HL-60 (cell line): ENCODE measurements at regions not wholly inside any gene's neighbourhood (a gene's known extent, or its start where the extent isn't known, plus 50 kb on each side); places are given as distances from the start of the nearest gene placed in this dataset.

Experiments
- DNase-seq, 2 experiments: peaks; one replicate each; pipeline ENCODE4 v3.0.0-alpha.2; 2010 to 2020; ENCODE audit warnings: low read depth in 1 of 2, low spot score in 1 of 2
- H3K27ac ChIP-seq: fragments of 250-450 bp; sonication (Bioruptor Pico); replicated peaks from 2 replicates; pipeline ENCODE4 v1.5.1; 2020; ENCODE audit warnings: mild to moderate bottlenecking, moderate library complexity
- H3K27me3 ChIP-seq: fragments of 250-450 bp; sonication (Bioruptor Pico); 2 replicates; pipeline ENCODE4 v1.5.1; 2021; ENCODE audit warnings: mild to moderate bottlenecking, moderate library complexity; ENCODE audit not compliant: insufficient read depth, poor library complexity, severe bottlenecking
- H3K4me3 ChIP-seq: replicated peaks from 2 replicates; pipeline ENCODE4 v1.5.1; 2011; ENCODE audit warnings: mild to moderate bottlenecking, control low read depth, low read length; ENCODE audit not compliant: insufficient read depth
- CTCF ChIP-seq: IDR thresholded peaks from one replicate; pipeline ENCODE4 v1.5.1; 2011; ENCODE audit warnings: low read length, control low read depth, inconsistent platforms; ENCODE audit not compliant: insufficient read depth
- GABPA ChIP-seq: IDR thresholded peaks from 2 replicates; pipeline ENCODE4 v1.6.1; 2012; ENCODE audit warnings: low read depth
- POLR2AphosphoS5 ChIP-seq: IDR thresholded peaks from 2 replicates; pipeline ENCODE4 v1.6.1; 2012; ENCODE audit warnings: low read depth
- SPI1 ChIP-seq: IDR thresholded peaks from 2 replicates; pipeline ENCODE4 v1.6.1; 2012; ENCODE audit warnings: low read depth, mild to moderate bottlenecking, borderline replicate concordance
- TF ChIP-seq, protein P1 (sequence below): IDR thresholded peaks from 2 replicates; pipeline ENCODE4 v1.6.1; 2012; ENCODE audit warnings: low read depth; ENCODE audit not compliant: insufficient replicate concordance

DNA sequence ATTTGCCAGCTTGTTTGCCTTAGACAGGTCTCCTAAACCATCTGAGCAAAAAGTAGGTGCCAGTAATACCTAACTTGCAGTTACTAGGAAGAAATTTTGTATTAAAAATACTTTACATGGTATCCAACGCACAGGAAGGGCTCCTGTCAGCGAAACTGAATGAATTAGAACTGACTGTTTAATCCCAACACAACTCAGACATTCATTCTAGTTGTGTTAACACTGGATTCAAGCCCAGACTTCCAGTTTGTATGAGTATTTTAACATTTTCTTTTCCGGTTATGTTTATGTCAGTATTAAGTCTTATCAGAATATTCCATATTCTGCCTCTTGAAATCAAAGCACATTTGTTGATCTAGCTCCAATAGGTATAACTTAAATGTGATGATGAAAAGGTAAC, 82.0 kb upstream of the SOX2 start:
- no peak for TF ChIP-seq POLR2AphosphoS5
- no peak for TF ChIP-seq GABPA
- no peak for TF ChIP-seq SPI1
- no peak for TF ChIP-seq CTCF
- TF ChIP-seq, protein P1, sequence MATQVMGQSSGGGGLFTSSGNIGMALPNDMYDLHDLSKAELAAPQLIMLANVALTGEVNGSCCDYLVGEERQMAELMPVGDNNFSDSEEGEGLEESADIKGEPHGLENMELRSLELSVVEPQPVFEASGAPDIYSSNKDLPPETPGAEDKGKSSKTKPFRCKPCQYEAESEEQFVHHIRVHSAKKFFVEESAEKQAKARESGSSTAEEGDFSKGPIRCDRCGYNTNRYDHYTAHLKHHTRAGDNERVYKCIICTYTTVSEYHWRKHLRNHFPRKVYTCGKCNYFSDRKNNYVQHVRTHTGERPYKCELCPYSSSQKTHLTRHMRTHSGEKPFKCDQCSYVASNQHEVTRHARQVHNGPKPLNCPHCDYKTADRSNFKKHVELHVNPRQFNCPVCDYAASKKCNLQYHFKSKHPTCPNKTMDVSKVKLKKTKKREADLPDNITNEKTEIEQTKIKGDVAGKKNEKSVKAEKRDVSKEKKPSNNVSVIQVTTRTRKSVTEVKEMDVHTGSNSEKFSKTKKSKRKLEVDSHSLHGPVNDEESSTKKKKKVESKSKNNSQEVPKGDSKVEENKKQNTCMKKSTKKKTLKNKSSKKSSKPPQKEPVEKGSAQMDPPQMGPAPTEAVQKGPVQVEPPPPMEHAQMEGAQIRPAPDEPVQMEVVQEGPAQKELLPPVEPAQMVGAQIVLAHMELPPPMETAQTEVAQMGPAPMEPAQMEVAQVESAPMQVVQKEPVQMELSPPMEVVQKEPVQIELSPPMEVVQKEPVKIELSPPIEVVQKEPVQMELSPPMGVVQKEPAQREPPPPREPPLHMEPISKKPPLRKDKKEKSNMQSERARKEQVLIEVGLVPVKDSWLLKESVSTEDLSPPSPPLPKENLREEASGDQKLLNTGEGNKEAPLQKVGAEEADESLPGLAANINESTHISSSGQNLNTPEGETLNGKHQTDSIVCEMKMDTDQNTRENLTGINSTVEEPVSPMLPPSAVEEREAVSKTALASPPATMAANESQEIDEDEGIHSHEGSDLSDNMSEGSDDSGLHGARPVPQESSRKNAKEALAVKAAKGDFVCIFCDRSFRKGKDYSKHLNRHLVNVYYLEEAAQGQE = no peak
- H3K4me3 ChIP-seq = no peak overlapping the region
- no peak for DNase-seq
- H3K27me3 ChIP-seq = no peaks in the 10 kb centered on the region
- H3K27ac ChIP-seq = no peak overlapping the region

GRCh38 chr3:181629029-181629428, 82.7 kb upstream of the SOX2 start:
- DNase-seq = no peak
- Histone ChIP-seq H3K27me3 (no peaks in the 10 kb centered on the region), H3K27ac (no peak overlapping the region), H3K4me3 (no peak overlapping the region)
- TF ChIP-seq CTCF = no peak
- TF ChIP-seq, protein P1 = no peak
- no peak for TF ChIP-seq SPI1
- TF ChIP-seq POLR2AphosphoS5 = no peak
- no peak for TF ChIP-seq GABPA

GRCh38 chr3:181628384-181628783, 83.3 kb upstream of the SOX2 start:
- Histone ChIP-seq H3K27ac (no peak overlapping the region), H3K27me3 (no peaks in the 10 kb centered on the region), H3K4me3 (no peak overlapping the region)
- TF ChIP-seq POLR2AphosphoS5 (no peak), SPI1 (no peak), CTCF (no peak), GABPA (no peak)
- TF ChIP-seq, protein P1 = no peak
- no peak for DNase-seq
